ENCODE measurements at regions not wholly inside any gene's neighbourhood (a gene's known extent, or its start where the extent isn't known, plus 50 kb on each side); places are given as distances from the start of the nearest gene placed in this dataset.

GRCh38 chr5:40412771-40413170 is 266.9 kb upstream of the PTGER4 start:
- DNase-seq, result no peak

- DNase-seq, result no peak
Observed at GRCh38 chr5:40410964-40411635, 268.6 kb upstream of the PTGER4 start.

DNA sequence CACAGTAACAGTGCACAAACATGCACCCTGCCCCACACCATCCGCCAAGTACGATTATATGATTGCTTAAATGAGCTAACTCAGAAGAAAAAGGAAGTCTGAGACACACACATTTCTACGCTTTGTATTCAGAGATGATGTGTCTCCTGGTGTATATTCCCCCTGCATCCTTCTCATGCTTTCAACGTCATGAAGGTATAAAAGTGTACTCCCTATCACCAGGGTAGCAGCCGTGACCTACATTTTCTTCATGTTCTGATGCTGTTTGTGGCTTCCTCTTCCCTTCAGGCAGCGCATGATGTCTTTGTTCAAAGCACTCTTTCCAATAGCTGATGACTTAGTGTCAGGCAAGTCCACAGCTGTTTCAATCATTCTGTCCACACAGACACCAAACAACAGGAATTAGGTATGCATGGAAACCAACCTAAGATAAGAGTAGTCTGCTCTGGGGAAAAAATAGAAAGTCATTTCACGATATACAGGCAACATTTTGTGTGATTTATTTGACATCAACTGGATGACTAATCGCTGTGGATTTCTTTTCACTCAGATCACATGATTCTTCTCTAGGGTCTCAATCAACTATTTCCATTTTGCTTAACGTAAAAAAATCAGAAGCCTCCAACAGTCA is 269.4 kb upstream of the PTGER4 start:
- no peak for DNase-seq

- DNase-seq, result no peak
Observed at GRCh38 chr5:40409601-40410000, 270.1 kb upstream of the PTGER4 start.

GRCh38 chr5:40406741-40407211 is 272.9 kb upstream of the PTGER4 start:
- no peak for DNase-seq

DNA sequence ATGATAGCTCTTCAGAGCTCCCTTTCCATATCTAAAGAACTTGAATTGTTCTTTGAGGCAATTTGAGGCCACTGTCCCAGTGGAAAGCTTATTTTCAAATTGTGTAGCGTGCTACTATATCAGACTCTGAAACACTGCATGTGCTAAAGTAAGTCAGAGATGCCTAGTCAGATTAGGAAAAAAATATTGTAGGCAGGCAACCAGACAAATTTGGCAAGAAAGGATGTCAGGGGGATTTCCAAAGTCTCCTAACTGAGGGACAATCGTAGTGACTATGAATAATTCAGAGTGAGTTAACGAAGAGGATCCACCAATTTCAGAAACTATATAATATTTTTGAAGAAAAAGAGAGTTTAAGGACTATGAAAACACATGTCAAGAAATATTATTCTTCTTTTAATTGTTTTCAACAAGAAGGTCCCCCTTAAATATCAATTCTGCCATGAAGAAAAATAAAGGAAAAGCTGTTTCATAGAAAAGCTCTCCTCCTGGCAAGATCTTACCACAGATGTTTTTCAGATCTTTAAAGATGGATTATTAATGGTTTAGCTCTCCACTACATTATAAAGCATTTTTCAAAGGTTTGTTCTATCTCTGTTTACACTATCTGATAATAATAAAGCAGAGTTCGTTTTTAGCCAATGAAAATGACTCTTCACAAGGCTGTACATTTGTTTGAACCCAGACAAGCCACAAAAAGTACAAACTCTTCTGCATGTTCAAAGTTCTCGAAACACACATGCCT is 273.5 kb upstream of the PTGER4 start:
- no peak for DNase-seq

- DNase-seq, result no peak
Observed at GRCh38 chr5:40405230-40405629, 274.5 kb upstream of the PTGER4 start.

- DNase-seq, result no peak
Observed at GRCh38 chr5:40404613-40405012, 275.1 kb upstream of the PTGER4 start.

DNA sequence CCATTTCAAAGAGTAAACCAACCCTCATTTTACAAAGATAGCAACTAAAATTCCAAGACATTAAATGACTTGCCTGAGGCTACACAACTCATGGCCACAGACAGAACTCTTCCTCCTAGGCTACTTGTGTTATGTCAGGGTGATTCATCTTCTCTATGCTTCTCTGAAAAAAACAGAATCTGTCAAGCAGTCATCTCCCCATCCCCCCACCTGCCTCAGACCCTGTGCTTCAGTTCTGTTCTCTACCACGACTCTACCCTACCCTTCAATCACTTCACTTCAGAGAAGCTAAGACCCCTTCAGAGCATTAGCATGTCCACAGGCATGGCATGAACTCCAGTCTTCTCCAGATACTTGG is 277.7 kb upstream of the PTGER4 start:
- no peak for DNase-seq

DNA sequence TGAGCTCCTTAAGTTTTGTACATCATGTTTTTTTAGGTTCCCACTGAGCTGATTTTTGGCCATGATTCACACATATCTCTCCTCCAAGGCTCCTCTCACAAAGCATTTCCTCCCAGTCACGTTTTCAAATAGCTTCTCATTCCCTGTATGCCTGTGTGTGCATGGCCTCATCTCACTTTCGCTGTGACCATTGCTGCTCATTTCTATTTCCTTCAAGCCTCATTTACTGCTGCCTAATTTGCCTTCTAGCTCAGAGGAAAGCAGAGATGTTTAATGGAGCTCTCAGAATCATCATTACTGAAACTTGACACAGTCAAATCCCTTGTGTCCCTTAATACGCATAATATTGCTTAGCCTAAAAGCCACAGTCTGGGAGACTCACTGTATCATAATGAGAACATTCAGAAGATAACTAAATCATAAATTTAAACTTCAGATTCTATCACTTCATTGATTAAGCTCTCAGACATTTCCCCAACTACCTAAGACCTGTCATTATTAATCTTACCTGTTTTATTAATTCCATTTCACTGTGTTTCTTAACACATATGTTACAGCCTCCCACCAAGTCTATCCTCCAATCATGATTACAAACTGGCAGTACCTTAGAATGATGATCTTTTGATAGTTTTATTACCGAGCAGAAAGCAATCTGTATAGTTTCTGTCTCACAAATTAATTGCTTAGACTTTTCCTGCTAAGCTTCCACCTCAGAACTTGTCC is 278.3 kb upstream of the PTGER4 start:
- no peak for DNase-seq

GRCh38 chr5:40400245-40400644 is 279.5 kb upstream of the PTGER4 start:
- no peak for DNase-seq

GRCh38 chr5:40399349-40399748 is 280.4 kb upstream of the PTGER4 start:
- no peak for DNase-seq

GRCh38 chr5:40397976-40398375 is 281.7 kb upstream of the PTGER4 start:
- no peak for DNase-seq

- no peak for DNase-seq
Observed at GRCh38 chr5:40397091-40397490, 282.6 kb upstream of the PTGER4 start.

GRCh38 chr5:40396317-40396716 is 283.4 kb upstream of the PTGER4 start:
- DNase-seq, result peak; percentile 55

GRCh38 chr5:40395251-40395650 is 284.5 kb upstream of the PTGER4 start:
- DNase-seq, result no peak

GRCh38 chr5:40394698-40395097 is 285.0 kb upstream of the PTGER4 start:
- no peak for DNase-seq

- DNase-seq, result no peak
Observed at GRCh38 chr5:40391642-40392041, 288.1 kb upstream of the PTGER4 start.

DNA sequence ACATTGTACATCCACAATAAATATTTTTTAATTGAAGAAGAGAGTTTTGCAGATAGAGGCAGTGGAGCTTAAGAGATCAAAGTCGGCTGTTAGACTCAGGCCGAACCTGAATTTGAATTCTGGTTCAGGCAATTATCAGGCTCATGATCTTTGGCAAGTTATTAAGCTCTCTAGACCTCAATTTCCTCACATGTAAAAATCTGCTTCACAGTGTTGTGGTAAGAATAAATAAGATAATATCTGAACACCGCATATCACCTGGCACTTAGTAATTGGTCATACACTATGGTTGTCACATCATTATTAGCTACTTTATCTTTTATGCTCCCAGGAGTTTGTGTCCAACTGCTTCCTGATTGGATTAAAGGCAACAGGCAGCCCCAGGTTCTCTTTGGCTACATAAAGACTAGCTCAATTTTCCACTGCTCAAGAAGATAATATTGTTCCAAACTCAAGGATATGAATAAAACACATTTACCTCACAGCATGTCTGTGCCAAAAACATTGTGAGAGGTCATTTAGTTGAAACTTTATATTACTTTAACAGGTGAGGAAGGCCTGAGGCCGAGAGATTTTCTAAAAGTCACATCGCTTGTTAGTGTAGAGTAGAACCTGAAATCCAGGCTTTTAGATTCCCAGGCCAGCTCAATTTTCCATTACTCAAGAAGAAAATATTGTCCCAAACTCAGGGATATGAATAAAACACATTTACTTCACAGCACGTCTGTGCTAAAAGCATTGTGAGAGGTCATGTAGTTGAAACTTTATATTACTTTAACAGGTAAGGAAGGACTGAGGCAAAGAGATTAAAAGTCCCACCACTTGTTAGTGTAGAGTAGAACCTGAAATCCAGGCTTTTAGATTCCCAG is 289.2 kb upstream of the PTGER4 start:
- no peak for DNase-seq

- no peak for DNase-seq
Observed at GRCh38 chr5:40389591-40389990, 290.1 kb upstream of the PTGER4 start.

GRCh38 chr5:40386289-40386688 is 293.4 kb upstream of the PTGER4 start:
- no peak for DNase-seq

- peak; percentile 34 for DNase-seq
Observed at GRCh38 chr5:40385544-40385943, 294.2 kb upstream of the PTGER4 start.

Data from DMS53 (cell line).